22Rv1 (cell line): ENCODE measurements at regions not wholly inside any gene's neighbourhood (a gene's known extent, or its start where the extent isn't known, plus 50 kb on each side); places are given as distances from the start of the nearest gene placed in this dataset.

Source experiments
- CTCF ChIP-seq: fragments of 450-650 bp; IDR thresholded peaks from 2 replicates; pipeline ENCODE4 v1.5.1; 2017; ENCODE audit warnings: mild to moderate bottlenecking
- ZFX ChIP-seq: fragments of 450-650 bp; IDR thresholded peaks from 2 replicates; pipeline ENCODE4 v1.6.1; 2017; ENCODE audit warnings: antibody characterized with exemption, borderline replicate concordance

GRCh38 chr12:108066583-108067577, 62.2 kb upstream of the WSCD2 start:
- TF ChIP-seq CTCF, result no peak
- TF ChIP-seq ZFX, result no peak
